Ovary (tissue), 7 donors: ENCODE measurements at regions not wholly inside any gene's neighbourhood (a gene's known extent, or its start where the extent isn't known, plus 50 kb on each side); places are given as distances from the start of the nearest gene placed in this dataset.

Experiments used
- DNase-seq, 5 donors: peaks; one replicate each; pipeline ENCODE4 v3.0.0-alpha.2; 2019 to 2020
- H3K27ac ChIP-seq, 2 donors: fragments of 200-600 bp; one replicate each; pipeline versions ENCODE4 v1.5.1 to v1.8.0; 2019 to 2022
- H3K27me3 ChIP-seq: fragments of 200-600 bp; one replicate; pipeline ENCODE4 v1.8.0; 2022
- H3K36me3 ChIP-seq: fragments of 200-600 bp; sonication (generic); one replicate; pipeline ENCODE4 v1.5.1; 2019
- H3K4me1 ChIP-seq: one replicate; pipeline ENCODE4 v1.8.1; 2013; ENCODE audit warnings: mild to moderate bottlenecking, moderate library complexity; ENCODE audit not compliant: insufficient read depth
- H3K4me3 ChIP-seq: fragments of 200-600 bp; sonication (generic); one replicate; pipeline ENCODE4 v1.5.1; 2017
- H3K9me3 ChIP-seq, 2 donors: fragments of 200-600 bp in 1 of 2; sonication (generic) in 1 of 2; one replicate each; pipeline versions ENCODE4 v1.5.1 to v1.8.1; 2013 to 2019; ENCODE audit warnings: mild to moderate bottlenecking in 1 of 2, moderate library complexity in 1 of 2
- CTCF ChIP-seq, 3 donors: fragments of 450-650 bp in 2 of 3; fragments of 200-600 bp in 1 of 3; IDR thresholded peaks; one replicate each; pipeline versions ENCODE4 v1.5.1 to v1.8.0; 2016 to 2022; ENCODE audit warnings: antibody characterized with exemption in 3 of 3, mild to moderate bottlenecking in 1 of 3
- EP300 ChIP-seq: sonication (generic); formaldehyde crosslinking; IDR thresholded peaks from one replicate; pipeline ENCODE4 v1.6.1; 2017; ENCODE audit warnings: antibody characterized with exemption
- POLR2A ChIP-seq: fragments of 450-650 bp; IDR thresholded peaks from one replicate; pipeline ENCODE4 v1.6.1; 2017; ENCODE audit warnings: antibody characterized with exemption, mild to moderate bottlenecking, moderate library complexity
- WGBS, 3 donors: extraction: QIAGEN DNeasy Blood & Tissue Kit in 1 of 3; methylation state at CpG; one replicate each; pipeline versions ENCODE4 v1.1.5 to v1.1.7; 2013 to 2017; 5-methylcytosine and 5-hydroxymethylcytosine counted together
- intact Hi-C, 4 donors: fragments of 100-400 bp; cut with DNase I; formaldehyde crosslinking; loops; one replicate each; pipeline versions ENCODE4 v1.11.0 to v1.15.1; 2022 to 2023
- donor health status: DM: no; HTN: no; CAD: no; lungs with moderate emphysema.
- donor health status: DM: no; HTN: no; CAD: no.
- donor health status: Bipolar disorder and iron deficiency.
- donor health status: DM: no; HTN: no; CAD: no.
- donor health status: DM: yes; HTN: yes; CAD: no.

- H3K36me3 ChIP-seq: no peaks in the 10 kb centered on the region
- intact Hi-C loops: no loop called here
- H3K9me3 ChIP-seq: no peaks in the 10 kb centered on the region
- no peaks in the 10 kb centered on the region for H3K27me3 ChIP-seq
- no peak overlapping the region for H3K4me3 ChIP-seq
- no peak overlapping the region for H3K27ac ChIP-seq
- TF ChIP-seq EP300 (no peak), POLR2A (no peak), CTCF (IDR thresholded peaks at IDR 0.05) (no peak)
- no peak for DNase-seq
- 9 to 11% (median 10%) methylated on average over 4 of the region's 4 CpGs for WGBS, 3 donors
- H3K4me1 ChIP-seq: no peaks in the 10 kb centered on the region
Measured at GRCh38 chr12:125198652-125199051, 133.4 kb downstream of the AACS start.

DNA sequence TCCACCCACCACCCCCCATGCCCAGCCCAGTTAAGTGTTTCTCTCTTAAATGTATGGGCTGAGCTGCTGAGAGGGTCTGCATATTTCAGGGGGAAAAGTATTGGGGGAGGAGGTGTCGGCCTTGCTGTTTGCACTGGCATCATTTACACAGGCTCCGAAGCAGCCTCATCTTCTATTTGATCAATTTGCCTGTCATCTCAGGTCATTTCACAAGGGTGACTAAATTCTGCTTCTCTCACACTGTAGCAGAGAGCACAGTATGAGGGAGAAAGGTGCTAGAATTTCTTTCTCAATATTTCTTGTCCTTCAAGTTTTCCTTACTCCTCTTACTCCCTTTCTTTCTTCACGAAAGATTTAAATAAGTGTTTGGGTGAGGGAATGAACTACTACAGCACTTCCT, 135.9 kb downstream of the AACS start:
- Histone ChIP-seq H3K27ac (no peak overlapping the region), H3K4me3 (no peak overlapping the region), H3K4me1 (no peaks in the 10 kb centered on the region), H3K9me3 (no peaks in the 10 kb centered on the region), H3K27me3 (no peaks in the 10 kb centered on the region), H3K36me3 (no peaks in the 10 kb centered on the region)
- 75 to 85% (median 79%) methylated on average over 3 of the region's 3 CpGs for WGBS, 3 donors
- DNase-seq: no peak
- intact Hi-C loops: no loop called here
- TF ChIP-seq CTCF (IDR thresholded peaks at IDR 0.05) (no peak), POLR2A (no peak), EP300 (no peak)

DNA sequence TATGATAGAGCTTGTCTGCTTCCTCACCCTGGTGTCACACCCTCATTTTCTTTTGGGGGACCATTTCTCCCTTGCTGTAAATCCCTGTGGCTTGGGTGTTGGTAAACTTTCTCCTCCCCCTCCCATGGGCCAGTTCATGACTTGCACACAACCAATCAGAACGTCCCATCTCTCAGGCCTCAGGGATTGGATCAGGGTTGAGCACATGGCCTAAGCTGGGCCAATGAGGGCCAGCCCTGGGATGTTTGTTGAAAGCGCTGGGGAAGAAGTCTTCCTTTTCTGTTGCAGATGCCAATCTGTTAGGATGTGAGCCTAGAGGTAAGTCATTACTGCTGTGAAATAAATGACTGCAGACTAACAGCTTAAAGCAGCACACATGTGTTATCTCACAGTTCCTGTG, 136.7 kb downstream of the AACS start:
- H3K9me3 ChIP-seq: no peaks in the 10 kb centered on the region
- WGBS, 3 donors: 72 to 85% (median 72%) methylated on average over 2 of the region's 2 CpGs
- H3K27me3 ChIP-seq: no peaks in the 10 kb centered on the region
- DNase-seq: no peak
- intact Hi-C loops: no loop called here
- H3K36me3 ChIP-seq: no peaks in the 10 kb centered on the region
- TF ChIP-seq CTCF (IDR thresholded peaks at IDR 0.05): no peak
- no peak for TF ChIP-seq POLR2A
- TF ChIP-seq EP300: no peak
- H3K4me1 ChIP-seq: no peaks in the 10 kb centered on the region
- H3K27ac ChIP-seq: no peak overlapping the region
- no peak overlapping the region for H3K4me3 ChIP-seq

DNA sequence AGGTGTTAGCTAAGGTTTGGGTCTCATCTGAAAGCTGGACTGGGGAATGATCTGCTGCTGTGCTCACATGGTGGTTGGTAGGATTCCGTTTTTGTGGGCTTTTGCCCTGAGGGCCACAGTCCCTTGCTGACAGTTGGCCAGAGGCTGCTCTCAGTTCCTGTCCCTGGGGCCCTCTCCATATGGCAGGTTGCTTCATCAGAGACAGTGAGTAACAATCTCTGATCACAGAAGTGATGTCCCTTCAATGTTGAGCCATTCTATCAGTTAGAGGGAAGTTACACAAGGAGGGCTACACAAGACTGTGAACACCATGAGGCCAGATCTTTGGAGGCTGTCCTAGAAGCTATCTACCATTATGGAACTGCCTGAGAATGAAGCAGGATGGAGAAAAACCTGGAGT, 137.2 kb downstream of the AACS start:
- Histone ChIP-seq H3K27me3 (no peaks in the 10 kb centered on the region), H3K36me3 (no peaks in the 10 kb centered on the region), H3K9me3 (no peaks in the 10 kb centered on the region), H3K27ac (no peak overlapping the region), H3K4me1 (no peaks in the 10 kb centered on the region), H3K4me3 (no peak overlapping the region)
- whole genome bisulfite sequencing, 3 donors: 67 to 100% (median 85%) methylated on average over 1 of the region's 1 CpG
- intact Hi-C loops: no loop called here
- no peak for TF ChIP-seq CTCF (IDR thresholded peaks at IDR 0.05)
- no peak for TF ChIP-seq POLR2A
- TF ChIP-seq EP300: no peak
- DNase-seq: no peak
